HepG2 (cell line): ENCODE measurements at regions not wholly inside any gene's neighbourhood (a gene's known extent, or its start where the extent isn't known, plus 50 kb on each side); places are given as distances from the start of the nearest gene placed in this dataset.

ENCODE experiments used
- ATAC-seq: fragments of 200-7000 bp; cut with Tn5 transposase; 3 replicates; pipeline ENCODE4 v1.9.1; 2020; ENCODE audit warnings: mild to moderate bottlenecking, moderate library complexity
- BruUV-seq: library from RNA; stranded (reverse); fragments of 400-500 nt; replicated peaks from 2 replicates; lab custom pipeline; 2021; lab: Mats Ljungman, UMichigan
- CTCF ChIA-PET: fragments of 300-600 bp; formaldehyde crosslinking; extraction: SDS; loops from one replicate; lab custom pipeline; 2021; ENCODE audit warnings: low total read pairs, inconsistent platforms, low intra/inter-chr PET ratio; lab: Yijun Ruan, JAX
- POLR2A ChIA-PET: fragments of 350-600 bp; sonication (Branson Sonifier 250); formaldehyde crosslinking; loops from one replicate; lab custom pipeline; 2020; ENCODE audit warnings: antibody characterized with exemption, inconsistent platforms; lab: Yijun Ruan, JAX
- DNase-seq: peaks from one replicate; pipeline ENCODE4 v3.0.0-alpha.2; 2015; ENCODE audit warnings: low spot score
- FAIRE-seq: peaks from 3 replicates; lab custom pipeline; 2011; peaks lifted over from hg19 to GRCh38; lab: Jason Lieb, UNC
- H2AFZ ChIP-seq: one replicate; pipeline ENCODE4 v1.6.1; 2011; ENCODE audit warnings: low read length, inconsistent platforms
- H3K27ac ChIP-seq: fragments of 300-600 bp; 3 replicates; pipeline ENCODE4 v1.8.0; 2011; ENCODE audit warnings: mixed run types, mild to moderate bottlenecking, mixed read lengths, low read length, inconsistent platforms; ENCODE audit not compliant: insufficient read depth; ENCODE audit errors: extremely low read length
- H3K27me3 ChIP-seq, 2 experiments: fragments of 200-600 bp in 1 of 2; 2 replicates in 1 of 2; 3 replicates in 1 of 2; pipeline versions ENCODE4 v1.6.0 to v1.8.0; 2011; ENCODE audit warnings: low read length in 2 of 2, mild to moderate bottlenecking in 2 of 2, moderate library complexity in 2 of 2, inconsistent platforms in 1 of 2; ENCODE audit not compliant: insufficient read depth in 2 of 2, control insufficient read depth in 1 of 2
- H3K36me3 ChIP-seq, 2 experiments: fragments of 200-600 bp in 1 of 2; replicated peaks in 1 of 2; 2 replicates in 1 of 2; 3 replicates in 1 of 2; pipeline versions ENCODE4 v1.5.1 to v1.8.0; 2011; ENCODE audit warnings: low read length in 2 of 2, inconsistent platforms in 1 of 2; ENCODE audit not compliant: insufficient read depth in 2 of 2, control insufficient read depth in 1 of 2
- H3K4me1 ChIP-seq: 2 replicates; pipeline ENCODE4 v1.5.1; 2012; ENCODE audit warnings: low read length, inconsistent platforms; ENCODE audit not compliant: insufficient read depth
- H3K4me2 ChIP-seq: 2 replicates; pipeline ENCODE4 v1.6.0; 2011; ENCODE audit warnings: low read depth, low read length, inconsistent platforms
- H3K4me3 ChIP-seq, 3 experiments: fragments of 200-600 bp in 1 of 3; sonication (generic), shearing (Covaris generic) in 1 of 3; replicated peaks in 1 of 3; 2 replicates each; pipeline ENCODE4 v1.5.1; 2011 to 2016; ENCODE audit warnings: low read length in 3 of 3, inconsistent platforms in 2 of 3, low read depth in 2 of 3, mild to moderate bottlenecking in 2 of 3, control low read depth in 1 of 3, mixed read lengths in 1 of 3; ENCODE audit not compliant: insufficient read depth in 1 of 3
- H3K79me2 ChIP-seq: one replicate; pipeline ENCODE4 v1.6.1; 2011; ENCODE audit warnings: low read length, inconsistent platforms; ENCODE audit not compliant: insufficient read depth
- H3K9ac ChIP-seq: 2 replicates; pipeline ENCODE4 v1.6.0; 2011; ENCODE audit warnings: mild to moderate bottlenecking, low read depth, low read length, inconsistent platforms; ENCODE audit not compliant: insufficient read depth
- H3K9me3 ChIP-seq: 2 replicates; pipeline ENCODE4 v1.5.1; 2012; ENCODE audit warnings: mild to moderate bottlenecking, low read length
- H4K20me1 ChIP-seq: 2 replicates; pipeline ENCODE4 v1.6.0; 2011; ENCODE audit warnings: inconsistent platforms, mild to moderate bottlenecking, low read length, moderate library complexity; ENCODE audit not compliant: insufficient read depth
- ATF7 ChIP-seq, 2 experiments: fragments of 450-650 bp in 1 of 2; sonication (generic) in 1 of 2; formaldehyde crosslinking in 1 of 2; IDR thresholded peaks; 2 replicates each; pipeline versions ENCODE4 v1.4.0 to v1.6.1; 2016 to 2020; ENCODE audit warnings: antibody characterized with exemption in 1 of 2, mild to moderate bottlenecking in 1 of 2, missing genetic modification reagents in 1 of 2
- CREB1 ChIP-seq, 2 experiments: fragments of 450-650 bp in 1 of 2; IDR thresholded peaks; 2 replicates each; pipeline ENCODE4 v1.6.1; 2016 to 2017; ENCODE audit warnings: control low read depth in 1 of 2, mild to moderate bottlenecking in 1 of 2, missing compliant biosample characterization in 1 of 2, missing genetic modification characterization in 1 of 2
- KLF12 ChIP-seq: sonication (generic); formaldehyde crosslinking; IDR thresholded peaks from 2 replicates; pipeline ENCODE4 v1.4.0; 2020; ENCODE audit warnings: missing genetic modification reagents, borderline replicate concordance
- MAFF ChIP-seq: IDR thresholded peaks from 2 replicates; pipeline ENCODE4 v1.6.1; 2011; ENCODE audit warnings: low read depth, low read length, improper control_type of control experiment
- MAFK ChIP-seq, 2 experiments: IDR thresholded peaks in 1 of 2; conservative IDR thresholded peaks in 1 of 2; 2 replicates each; pipeline ENCODE4 v1.6.1; 2011; ENCODE audit warnings: improper control_type of control experiment in 2 of 2, low read length in 2 of 2
- NFKB2 ChIP-seq: sonication (generic); formaldehyde crosslinking; IDR thresholded peaks from 2 replicates; pipeline ENCODE4 v1.4.0; 2020; ENCODE audit warnings: missing genetic modification reagents, borderline replicate concordance
- TBL1XR1 ChIP-seq: fragments of 150-350 bp; IDR thresholded peaks from 2 replicates; pipeline ENCODE4 v1.6.1; 2014; ENCODE audit warnings: borderline replicate concordance, low read length; ENCODE audit not compliant: partially characterized antibody
- WGBS: methylation state at CpG from one replicate; pipeline ENCODE4 v1.1.6; 2017; ENCODE audit warnings: low lambda C conversion rate; 5-methylcytosine and 5-hydroxymethylcytosine counted together
- in situ Hi-C: cut with HindIII; loops from 2 replicates; pipeline ENCODE4 v1.10.0; 2017; ENCODE audit warnings: low pct_unique_long_range_greater_than_20kb; ENCODE audit not compliant: extremely low pct_ligation_motif_present
- intact Hi-C: fragments of 100-400 bp; cut with micrococcal nuclease; formaldehyde crosslinking; loops from one replicate; pipeline ENCODE4 v1.10.0; 2022; ENCODE audit not compliant: unreplicated experiment

GRCh38 chr4:97252615-97253154, 890.6 kb downstream of the STPG2 start:
- H3K27ac ChIP-seq = no peak overlapping the region
- H3K36me3 ChIP-seq = no peaks in the 10 kb centered on the region
- no peak for DNase-seq
- ChIA-PET CTCF (no interaction called here), POLR2A (no interaction called here)
- H3K9ac ChIP-seq = no peak overlapping the region
- no peak overlapping the region for H2AFZ ChIP-seq
- no peak for ATAC-seq
- in situ Hi-C loops (no loop called here), intact Hi-C loops (no loop called here)
- H3K79me2 ChIP-seq = no peaks in the 10 kb centered on the region
- no peak overlapping the region for H3K4me2 ChIP-seq
- FAIRE-seq = no peak
- H3K4me1 ChIP-seq = no peaks in the 10 kb centered on the region
- H3K9me3 ChIP-seq = peaks cover 53% of the 10 kb centered on the region
- BruUV-seq = no TSS peak
- H3K27me3 ChIP-seq = no peaks in the 10 kb centered on the region
- WGBS = 0% methylated on average over 1 of the region's 1 CpG
- no peak for TF ChIP-seq TBL1XR1
- TF ChIP-seq MAFK (conservative IDR thresholded peaks at IDR 0.05 in 1 of 2, IDR thresholded peaks at IDR 0.05 in 1 of 2; ENCODE audit: low read length in 2 of 2) = peak in 1 of 2 experiments; percentile 48; a peak in 2 of 4 replicates
- TF ChIP-seq NFKB2 (CRISPR knock-in tag) = no peak
- TF ChIP-seq MAFF = 0 out of 2 replicates have a peak, but pooled peaks have one; percentile 11
- no peak overlapping the region for H3K4me3 ChIP-seq
- H4K20me1 ChIP-seq = no peaks in the 10 kb centered on the region

- Histone ChIP-seq H3K27ac (no peak overlapping the region), H3K4me2 (no peak overlapping the region), H3K4me3 (no peak overlapping the region), H3K79me2 (no peaks in the 10 kb centered on the region), H2AFZ (no peak overlapping the region), H3K9ac (no peak overlapping the region), H3K27me3 (no peaks in the 10 kb centered on the region), H3K9me3 (peaks cover 46% of the 10 kb centered on the region), H3K4me1 (no peaks in the 10 kb centered on the region), H4K20me1 (no peaks in the 10 kb centered on the region), H3K36me3 (no peaks in the 10 kb centered on the region)
- in situ Hi-C loops = no loop called here
- DNase-seq (no peak), FAIRE-seq (no peak), ATAC-seq (no peak)
- CTCF ChIA-PET = no interaction called here
- 2% methylated on average over 6 of the region's 6 CpGs for WGBS
- TF ChIP-seq CREB1 (IDR thresholded peaks at IDR 0.05) (peak; percentile 68), CREB1 (CRISPR knock-in tag; IDR thresholded peaks at IDR 0.05) (no peak), KLF12 (CRISPR knock-in tag) (no peak), ATF7 (IDR thresholded peaks at IDR 0.05) (peak; percentile 73), ATF7 (CRISPR knock-in tag; IDR thresholded peaks at IDR 0.05) (no peak)
- no TSS peak for BruUV-seq
- POLR2A ChIA-PET = no interaction called here
- intact Hi-C loops = no loop called here
Observed at GRCh38 chr4:97262769-97263168, 880.5 kb downstream of the STPG2 start.
